PC-3 (cell line): ENCODE measurements at regions not wholly inside any gene's neighbourhood (a gene's known extent, or its start where the extent isn't known, plus 50 kb on each side); places are given as distances from the start of the nearest gene placed in this dataset.

Experiments
- CTCF ChIP-seq: fragments of 300-600 bp; sonication (generic); conservative IDR thresholded peaks from 2 replicates; pipeline ENCODE4 v1.5.1; 2017; ENCODE audit warnings: antibody characterized with exemption, low read depth, mild to moderate bottlenecking, low read length
- EZH2phosphoT487 ChIP-seq: fragments of 300-600 bp; sonication (generic); IDR thresholded peaks from 2 replicates; pipeline ENCODE4 v1.6.1; 2018; ENCODE audit warnings: mild to moderate bottlenecking, antibody characterized with exemption, low read length, borderline replicate concordance

DNA sequence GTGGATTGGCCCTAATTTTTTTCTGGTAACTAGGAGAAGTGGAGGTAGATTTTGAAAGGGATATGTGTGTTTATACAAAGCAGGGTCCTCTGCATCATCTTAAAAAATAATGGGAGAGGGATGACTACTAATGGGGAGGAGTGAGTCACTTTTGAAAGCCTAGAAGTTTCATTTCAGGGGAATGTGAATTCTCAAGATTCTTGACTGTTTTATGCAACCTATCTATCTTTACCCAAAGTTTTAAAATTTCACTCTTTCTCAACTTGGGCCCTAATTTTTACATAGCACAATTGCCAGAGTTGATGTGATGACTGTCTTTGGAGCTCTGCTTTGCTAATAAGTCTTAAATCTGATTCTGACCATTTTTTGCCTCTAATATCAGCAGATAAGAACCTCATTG is 445.2 kb downstream of the GRXCR1 start:
- TF ChIP-seq CTCF = no peak
- TF ChIP-seq EZH2phosphoT487 = no peak
